ENCODE measurements at regions not wholly inside any gene's neighbourhood (a gene's known extent, or its start where the extent isn't known, plus 50 kb on each side); places are given as distances from the start of the nearest gene placed in this dataset.

DNA sequence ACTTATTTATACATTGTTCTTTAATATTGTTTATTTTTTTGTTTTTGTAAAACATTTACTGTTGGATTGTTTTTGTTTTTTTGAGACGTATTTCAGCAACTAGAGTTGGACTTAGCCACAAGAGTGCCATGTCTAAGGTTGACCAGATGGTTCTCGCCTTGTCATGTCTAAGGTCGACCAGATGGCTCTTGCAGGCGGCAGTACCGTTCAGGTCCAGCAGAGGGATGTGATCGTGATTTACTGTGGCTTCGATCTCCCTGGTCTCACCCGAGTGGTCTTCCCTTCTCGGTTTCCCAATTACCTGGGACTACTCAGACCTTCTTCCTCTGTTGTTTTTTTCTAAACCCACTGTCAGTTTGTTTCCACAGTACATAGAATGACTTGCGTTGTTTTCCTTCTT lies 1438.6 kb downstream of the UQCRFS1 start:
- TF ChIP-seq, protein P1, sequence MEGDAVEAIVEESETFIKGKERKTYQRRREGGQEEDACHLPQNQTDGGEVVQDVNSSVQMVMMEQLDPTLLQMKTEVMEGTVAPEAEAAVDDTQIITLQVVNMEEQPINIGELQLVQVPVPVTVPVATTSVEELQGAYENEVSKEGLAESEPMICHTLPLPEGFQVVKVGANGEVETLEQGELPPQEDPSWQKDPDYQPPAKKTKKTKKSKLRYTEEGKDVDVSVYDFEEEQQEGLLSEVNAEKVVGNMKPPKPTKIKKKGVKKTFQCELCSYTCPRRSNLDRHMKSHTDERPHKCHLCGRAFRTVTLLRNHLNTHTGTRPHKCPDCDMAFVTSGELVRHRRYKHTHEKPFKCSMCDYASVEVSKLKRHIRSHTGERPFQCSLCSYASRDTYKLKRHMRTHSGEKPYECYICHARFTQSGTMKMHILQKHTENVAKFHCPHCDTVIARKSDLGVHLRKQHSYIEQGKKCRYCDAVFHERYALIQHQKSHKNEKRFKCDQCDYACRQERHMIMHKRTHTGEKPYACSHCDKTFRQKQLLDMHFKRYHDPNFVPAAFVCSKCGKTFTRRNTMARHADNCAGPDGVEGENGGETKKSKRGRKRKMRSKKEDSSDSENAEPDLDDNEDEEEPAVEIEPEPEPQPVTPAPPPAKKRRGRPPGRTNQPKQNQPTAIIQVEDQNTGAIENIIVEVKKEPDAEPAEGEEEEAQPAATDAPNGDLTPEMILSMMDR (IDR thresholded peaks at IDR 0.05) = no peak
- H3K27ac Mint-ChIP-seq = no peak overlapping the region
- peaks cover 100% of the 10 kb centered on the region for H3K36me3 Mint-ChIP-seq (ENCODE audit: low read depth)
- peaks cover 6% of the 10 kb centered on the region for H3K27me3 Mint-ChIP-seq (ENCODE audit: low read depth, poor library complexity)
- peaks cover 100% of the 10 kb centered on the region for H3K9me3 Mint-ChIP-seq
- no peaks in the 10 kb centered on the region for H3K4me1 Mint-ChIP-seq
- no peak for DNase-seq
- H3K4me3 Mint-ChIP-seq = no peak overlapping the region

DNA sequence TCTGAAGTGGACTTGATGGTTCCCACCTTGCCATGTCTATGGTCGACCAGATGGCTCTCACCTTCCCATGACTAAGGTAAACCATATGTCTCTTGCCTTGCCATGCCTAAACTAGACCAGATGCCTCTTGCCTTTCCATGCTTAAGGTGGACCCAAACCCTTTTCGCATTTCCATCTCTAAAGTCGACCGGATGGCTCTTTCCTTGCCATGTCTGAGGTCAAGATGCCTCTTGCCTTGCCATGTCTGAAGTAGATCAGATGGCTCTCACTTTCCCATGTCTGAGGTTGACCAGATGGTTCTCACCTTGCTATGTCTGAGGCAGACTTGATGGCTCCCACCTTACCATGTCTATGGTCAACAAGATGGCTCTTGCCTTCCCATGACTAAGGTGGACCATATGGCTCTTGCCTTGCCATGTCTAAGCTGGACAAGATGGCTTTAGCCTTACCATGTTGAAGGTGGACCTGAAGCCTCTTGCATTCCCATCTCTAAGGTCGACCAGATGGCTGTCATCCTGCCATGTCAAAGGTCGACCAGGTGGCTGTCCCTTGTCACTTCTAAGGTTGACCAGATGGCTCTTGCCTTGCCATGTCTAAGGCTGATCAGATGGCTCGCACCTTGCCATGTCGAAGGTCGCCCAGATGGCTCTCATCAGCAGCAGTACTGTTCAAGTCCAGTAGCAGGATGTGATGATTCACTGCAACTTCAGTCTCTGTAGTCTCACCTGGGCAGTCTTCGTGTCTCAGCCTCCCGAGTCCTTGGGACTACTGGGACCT lies 1439.4 kb downstream of the UQCRFS1 start:
- peaks cover 100% of the 10 kb centered on the region for H3K9me3 Mint-ChIP-seq
- peaks cover 6% of the 10 kb centered on the region for H3K27me3 Mint-ChIP-seq (ENCODE audit: low read depth, poor library complexity)
- H3K36me3 Mint-ChIP-seq (ENCODE audit: low read depth) = peaks cover 100% of the 10 kb centered on the region
- TF ChIP-seq, protein P1 (IDR thresholded peaks at IDR 0.05) = no peak
- H3K27ac Mint-ChIP-seq = no peak overlapping the region
- no peak overlapping the region for H3K4me3 Mint-ChIP-seq
- no peaks in the 10 kb centered on the region for H3K4me1 Mint-ChIP-seq
- DNase-seq = no peak

DNA sequence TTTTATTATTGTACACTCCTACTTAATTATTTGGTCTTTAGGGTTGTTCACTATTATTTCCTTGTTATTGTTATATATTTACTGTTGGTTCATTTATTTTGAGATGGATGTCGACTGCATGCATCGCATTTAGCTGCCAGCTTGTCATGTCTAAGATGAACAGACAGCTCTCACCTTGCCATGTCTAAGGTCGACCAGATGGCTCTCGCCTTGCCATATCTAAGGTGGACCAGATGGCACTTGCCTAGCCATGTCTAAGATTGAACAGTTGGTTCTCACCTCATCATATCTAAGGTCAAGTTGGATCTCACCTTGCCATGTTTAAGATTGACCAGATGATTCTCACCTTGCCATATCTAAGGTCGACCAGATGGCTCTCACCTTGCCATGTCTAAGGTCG lies 1440.9 kb downstream of the UQCRFS1 start:
- Mint-ChIP-seq H3K27ac (no peak overlapping the region), H3K9me3 (peaks cover 100% of the 10 kb centered on the region), H3K27me3 (ENCODE audit: low read depth, poor library complexity) (peaks cover 14% of the 10 kb centered on the region), H3K4me1 (no peaks in the 10 kb centered on the region), H3K36me3 (ENCODE audit: low read depth) (peaks cover 94% of the 10 kb centered on the region), H3K4me3 (no peak overlapping the region)
- DNase-seq = no peak
- TF ChIP-seq, protein P1 (IDR thresholded peaks at IDR 0.05) = no peak

GRCh38 chr19:27770095-27770494 lies 1442.9 kb downstream of the UQCRFS1 start:
- H3K36me3 Mint-ChIP-seq (ENCODE audit: low read depth) = peaks cover 94% of the 10 kb centered on the region
- H3K4me1 Mint-ChIP-seq = no peaks in the 10 kb centered on the region
- peaks cover 100% of the 10 kb centered on the region for H3K9me3 Mint-ChIP-seq
- DNase-seq = no peak
- H3K27ac Mint-ChIP-seq = no peak overlapping the region
- TF ChIP-seq, protein P1 (IDR thresholded peaks at IDR 0.05) = no peak
- H3K27me3 Mint-ChIP-seq (ENCODE audit: low read depth, poor library complexity) = peaks cover 8% of the 10 kb centered on the region
- no peak overlapping the region for H3K4me3 Mint-ChIP-seq

- DNase-seq = no peak
- no peak overlapping the region for H3K4me3 Mint-ChIP-seq
- peaks cover 100% of the 10 kb centered on the region for H3K9me3 Mint-ChIP-seq
- H3K27me3 Mint-ChIP-seq (ENCODE audit: low read depth, poor library complexity) = peaks cover 8% of the 10 kb centered on the region
- TF ChIP-seq, protein P1 (IDR thresholded peaks at IDR 0.05) = no peak
- H3K27ac Mint-ChIP-seq = no peak overlapping the region
- H3K4me1 Mint-ChIP-seq = no peaks in the 10 kb centered on the region
- peaks cover 94% of the 10 kb centered on the region for H3K36me3 Mint-ChIP-seq (ENCODE audit: low read depth)
Observed at GRCh38 chr19:27767234-27767633, 1445.7 kb downstream of the UQCRFS1 start.
